ENCODE measurements at regions not wholly inside any gene's neighbourhood (a gene's known extent, or its start where the extent isn't known, plus 50 kb on each side); places are given as distances from the start of the nearest gene placed in this dataset.

- H3K27me3 ChIP-seq, result no peaks in the 10 kb centered on the region
- no peak overlapping the region for H3K27ac ChIP-seq
- H3K36me3 ChIP-seq, result no peaks in the 10 kb centered on the region
- TF ChIP-seq POLR2AphosphoS5 (IDR thresholded peaks at IDR 0.05; ENCODE audit: insufficient read depth in 1 of 2, low read depth in 1 of 2), result no peak
- no peak for TF ChIP-seq POLR2A (IDR thresholded peaks at IDR 0.05)
- no peak for TF ChIP-seq CTCF (IDR thresholded peaks at IDR 0.05)
- H3K9me3 ChIP-seq, result no peaks in the 10 kb centered on the region
- DNase-seq (ENCODE audit: extremely low spot score in 2 of 2), result no peak
- no peak overlapping the region for H3K4me3 ChIP-seq
- intact Hi-C loops (cut with DNase I), result no loop called here
- no peaks in the 10 kb centered on the region for H3K4me1 ChIP-seq
These were observed 375.3 kb downstream of the PCDH10 start for GRCh38 chr4:133524369-133524768.

GRCh38 chr4:133513901-133514300, 364.8 kb downstream of the PCDH10 start:
- intact Hi-C loops (cut with DNase I), result no loop called here
- Histone ChIP-seq H3K27me3 (no peaks in the 10 kb centered on the region), H3K9me3 (no peaks in the 10 kb centered on the region), H3K4me1 (no peaks in the 10 kb centered on the region), H3K27ac (no peak overlapping the region), H3K4me3 (no peak overlapping the region), H3K36me3 (no peaks in the 10 kb centered on the region)
- DNase-seq (ENCODE audit: extremely low spot score in 2 of 2), result no peak
- no peak for TF ChIP-seq POLR2A (IDR thresholded peaks at IDR 0.05)
- TF ChIP-seq CTCF (IDR thresholded peaks at IDR 0.05), result no peak
- no peak for TF ChIP-seq POLR2AphosphoS5 (IDR thresholded peaks at IDR 0.05; ENCODE audit: insufficient read depth in 1 of 2, low read depth in 1 of 2)

- Histone ChIP-seq H3K4me3 (no peak overlapping the region), H3K9me3 (no peaks in the 10 kb centered on the region), H3K4me1 (no peaks in the 10 kb centered on the region), H3K27ac (no peak overlapping the region), H3K36me3 (no peaks in the 10 kb centered on the region), H3K27me3 (no peaks in the 10 kb centered on the region)
- intact Hi-C loops (cut with DNase I), result no loop called here
- TF ChIP-seq CTCF (IDR thresholded peaks at IDR 0.05) (no peak), POLR2AphosphoS5 (IDR thresholded peaks at IDR 0.05; ENCODE audit: insufficient read depth in 1 of 2, low read depth in 1 of 2) (no peak), POLR2A (IDR thresholded peaks at IDR 0.05) (no peak)
- DNase-seq (ENCODE audit: extremely low spot score in 2 of 2), result no peak
These were observed 349.1 kb downstream of the PCDH10 start for GRCh38 chr4:133498149-133498548.

- DNase-seq (ENCODE audit: extremely low spot score in 2 of 2), result no peak
- H3K36me3 ChIP-seq, result no peaks in the 10 kb centered on the region
- no peaks in the 10 kb centered on the region for H3K9me3 ChIP-seq
- H3K4me3 ChIP-seq, result no peak overlapping the region
- H3K4me1 ChIP-seq, result no peaks in the 10 kb centered on the region
- H3K27ac ChIP-seq, result no peak overlapping the region
- no peak for TF ChIP-seq POLR2A (IDR thresholded peaks at IDR 0.05)
- TF ChIP-seq CTCF (IDR thresholded peaks at IDR 0.05), result no peak
- no peak for TF ChIP-seq POLR2AphosphoS5 (IDR thresholded peaks at IDR 0.05; ENCODE audit: insufficient read depth in 1 of 2, low read depth in 1 of 2)
- no peaks in the 10 kb centered on the region for H3K27me3 ChIP-seq
- intact Hi-C loops (cut with DNase I), result no loop called here
These were observed 344.7 kb downstream of the PCDH10 start for GRCh38 chr4:133493776-133494175.

GRCh38 chr4:133493241-133493640, 344.1 kb downstream of the PCDH10 start:
- Histone ChIP-seq H3K27ac (no peak overlapping the region), H3K4me3 (no peak overlapping the region), H3K36me3 (no peaks in the 10 kb centered on the region), H3K9me3 (no peaks in the 10 kb centered on the region), H3K4me1 (no peaks in the 10 kb centered on the region), H3K27me3 (no peaks in the 10 kb centered on the region)
- TF ChIP-seq POLR2AphosphoS5 (IDR thresholded peaks at IDR 0.05; ENCODE audit: insufficient read depth in 1 of 2, low read depth in 1 of 2), result no peak
- TF ChIP-seq POLR2A (IDR thresholded peaks at IDR 0.05), result no peak
- no peak for TF ChIP-seq CTCF (IDR thresholded peaks at IDR 0.05)
- no peak for DNase-seq (ENCODE audit: extremely low spot score in 2 of 2)
- intact Hi-C loops (cut with DNase I), result no loop called here
